ENCODE measurements at regions not wholly inside any gene's neighbourhood (a gene's known extent, or its start where the extent isn't known, plus 50 kb on each side); places are given as distances from the start of the nearest gene placed in this dataset.

DNA sequence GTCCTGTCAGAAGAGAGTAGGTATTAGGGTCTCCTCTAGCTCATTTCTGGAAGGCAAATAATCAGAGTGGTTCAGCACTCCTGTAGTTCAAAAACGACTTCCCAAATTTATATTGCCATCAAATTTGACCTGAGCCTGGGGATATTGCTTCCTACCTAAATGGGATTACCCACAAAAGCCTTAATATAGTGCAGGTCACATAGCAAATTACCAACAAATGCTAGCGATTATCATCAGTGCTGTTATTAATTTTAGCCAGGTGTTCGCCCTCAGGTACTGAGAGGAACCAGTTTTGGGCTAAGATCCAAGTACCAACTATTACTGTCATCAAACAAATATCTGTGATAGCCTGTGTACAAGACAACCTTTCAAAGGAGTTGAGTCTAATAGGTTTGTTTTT is 661.8 kb upstream of the PTBP2 start:
- no peaks in the 10 kb centered on the region for H3K79me1 ChIP-seq (ENCODE audit: low read depth, low read length)
- no peaks in the 10 kb centered on the region for H4K20me1 ChIP-seq (replicated peaks in 1 of 2; ENCODE audit: control insufficient read depth in 1 of 2, insufficient read depth in 2 of 2, low read length in 2 of 2)
- CTCF ChIA-PET (ENCODE audit: partially characterized antibody): interaction anchor here (0.5 kb wide), 1 partner anchor 476 kb away, joined by 3 read pairs; no protein-coding TSS in a partner anchor
- peaks cover 0 to 3% (median 0%) of the 10 kb centered on the region in 4 experiments; a peak in 1 of 8 replicates for H3K36me3 ChIP-seq (ENCODE audit: control insufficient read depth in 2 of 4, insufficient read depth in 4 of 4, low read length in 3 of 4)
- FAIRE-seq (no peak), DNase-seq (ENCODE audit: low read depth in 1 of 2, low spot score in 2 of 2) (no peak)
- no peak overlapping the region for H4K8ac ChIP-seq (ENCODE audit: extremely low read depth, insufficient read depth, low read length)
- H3K4me3 ChIP-seq (ENCODE audit: extremely low read depth in 1 of 4, insufficient read depth in 2 of 4, low read depth in 3 of 4, low read length in 4 of 4): no peak overlapping the region
- TF ChIP-seq KDM5A (IDR thresholded peaks at IDR 0.05; ENCODE audit: low read length): no peak
- no peak for TF ChIP-seq BACH1 (IDR thresholded peaks at IDR 0.05; ENCODE audit: low read length)
- TF ChIP-seq TEAD4 (IDR thresholded peaks at IDR 0.05; ENCODE audit: low read depth, low read length): no peak
- H3K4me1 ChIP-seq (replicated peaks in 1 of 4; ENCODE audit: control insufficient read depth in 3 of 4, insufficient read depth in 4 of 4, low read length in 3 of 4): peaks cover 0 to 5% (median 2%) of the 10 kb centered on the region in 4 experiments; a peak in 1 of 7 replicates
- H2BK120ac ChIP-seq (replicated peaks; ENCODE audit: low read depth, low read length): no peak overlapping the region
- H3K23ac ChIP-seq (ENCODE audit: insufficient read length): no peak overlapping the region
- no peak overlapping the region for H2BK20ac ChIP-seq (ENCODE audit: low read length)
- no peak overlapping the region for H3K27ac ChIP-seq (ENCODE audit: low read depth, low read length)
- H3K18ac ChIP-seq (ENCODE audit: extremely low read depth, low read length): no peak overlapping the region
- H3K56ac ChIP-seq (replicated peaks; ENCODE audit: insufficient read length, low read depth, low read length): no peak overlapping the region
- no peaks in the 10 kb centered on the region for H3K79me2 ChIP-seq (ENCODE audit: control insufficient read depth in 1 of 2, insufficient read depth in 2 of 2, low read length in 2 of 2)
- H3K27me3 ChIP-seq (replicated peaks in 1 of 4; ENCODE audit: control insufficient read depth in 3 of 4, extremely low read depth in 1 of 4, insufficient read depth in 3 of 4, low read length in 3 of 4): no peaks in the 10 kb centered on the region
- no peak overlapping the region for H2BK15ac ChIP-seq (ENCODE audit: low read length)
- no peak overlapping the region for H3K9ac ChIP-seq (replicated peaks in 1 of 4; ENCODE audit: extremely low read depth in 1 of 4, low read depth in 3 of 4, low read length in 3 of 4)
- no peak overlapping the region for H3K4me2 ChIP-seq (ENCODE audit: insufficient read depth in 1 of 2, low read depth in 2 of 2, low read length in 2 of 2)
- H3K14ac ChIP-seq (ENCODE audit: insufficient read length): no peak overlapping the region
- H4K5ac ChIP-seq (ENCODE audit: insufficient read length, low read depth, low read length): no peak overlapping the region
- H3K9me3 ChIP-seq (ENCODE audit: insufficient read depth in 2 of 2, low read depth in 1 of 2, low read length in 1 of 2): peaks cover 13 to 16% of the 10 kb centered on the region in 2 experiments
- WGBS, 2 experiments (ENCODE audit: extremely low coverage in 1 of 2, insufficient coverage in 1 of 2, insufficient read length in 1 of 2, insufficient replicate concordance in 2 of 2, low coverage in 1 of 2, low lambda C conversion rate in 2 of 2, missing lambda C conversion rate in 1 of 2): 89% methylated on average over 3 of the region's 3 CpGs; no CpG with 5 or more reads in 1 of the 2 experiments
- no peak overlapping the region for H4K91ac ChIP-seq (replicated peaks; ENCODE audit: insufficient read length, low read length)
- H2AFZ ChIP-seq (ENCODE audit: low read length): no peak overlapping the region
- H2BK12ac ChIP-seq (ENCODE audit: low read depth, low read length): no peak overlapping the region
- no peaks in the 10 kb centered on the region for H3K23me2 ChIP-seq (ENCODE audit: low read depth, low read length)
- H2BK5ac ChIP-seq (ENCODE audit: low read depth, low read length): no peak overlapping the region
- POLR2A ChIA-PET (ENCODE audit: partially characterized antibody): no interaction called here
- no peak overlapping the region for H3K4ac ChIP-seq (replicated peaks; ENCODE audit: insufficient read length, low read depth, low read length)
- H2AK5ac ChIP-seq (ENCODE audit: low read depth, low read length): no peak overlapping the region

Data from H1 (cell line).